Stimulated activated naive CD4-positive, alpha-beta T cell treated with Interleukin-2 at 50 U/mL for 16 hours (primary cell): ENCODE measurements at regions not wholly inside any gene's neighbourhood (a gene's known extent, or its start where the extent isn't known, plus 50 kb on each side); places are given as distances from the start of the nearest gene placed in this dataset.

Experiments
- DNase-seq: peaks from one replicate; lab custom pipeline; 2025; lab: John Stamatoyannopoulos, UW

- no peak for DNase-seq
Measured at GRCh38 chr2:145595296-145595695, 1075.4 kb upstream of the ZEB2 start.

GRCh38 chr2:145593991-145594614 is 1074.2 kb upstream of the ZEB2 start:
- no peak for DNase-seq

DNA sequence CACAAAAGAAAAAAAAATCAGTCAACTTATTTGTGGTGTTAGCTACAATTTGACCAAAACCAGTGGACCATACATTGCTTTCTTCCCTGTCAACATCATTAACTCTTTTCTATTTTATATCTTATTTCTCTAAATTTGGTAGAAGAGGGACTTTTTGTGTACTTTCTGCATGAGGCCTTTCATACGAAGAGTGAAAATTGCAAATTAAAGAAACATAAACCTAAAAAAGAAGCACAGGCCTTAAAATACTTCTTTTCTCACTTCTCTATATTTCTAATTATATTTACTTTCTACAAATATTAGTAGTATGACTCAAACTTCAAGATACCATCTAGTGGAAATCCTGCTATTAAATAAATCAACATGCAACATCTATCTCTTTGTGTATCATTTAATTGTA is 1073.4 kb upstream of the ZEB2 start:
- no peak for DNase-seq

DNA sequence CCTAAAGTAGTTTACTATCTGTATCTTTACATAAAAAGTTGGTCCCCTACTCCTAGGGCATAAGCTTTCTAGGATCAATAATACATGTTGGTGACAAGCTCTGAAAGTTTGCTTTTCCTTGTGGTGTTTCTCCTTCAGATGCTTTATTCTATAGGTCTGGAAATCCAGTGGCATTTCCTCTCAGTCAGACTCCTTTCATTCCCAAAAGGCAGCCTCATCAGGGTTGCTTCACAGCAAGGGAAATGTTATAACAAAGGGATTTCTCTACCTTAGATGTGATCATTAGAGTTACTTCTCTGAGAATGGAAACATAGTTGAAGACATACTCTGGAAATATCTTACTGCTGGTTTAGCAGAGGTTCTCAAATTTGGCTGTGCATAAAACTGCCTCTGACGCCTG is 1072.4 kb upstream of the ZEB2 start:
- DNase-seq: no peak

DNA sequence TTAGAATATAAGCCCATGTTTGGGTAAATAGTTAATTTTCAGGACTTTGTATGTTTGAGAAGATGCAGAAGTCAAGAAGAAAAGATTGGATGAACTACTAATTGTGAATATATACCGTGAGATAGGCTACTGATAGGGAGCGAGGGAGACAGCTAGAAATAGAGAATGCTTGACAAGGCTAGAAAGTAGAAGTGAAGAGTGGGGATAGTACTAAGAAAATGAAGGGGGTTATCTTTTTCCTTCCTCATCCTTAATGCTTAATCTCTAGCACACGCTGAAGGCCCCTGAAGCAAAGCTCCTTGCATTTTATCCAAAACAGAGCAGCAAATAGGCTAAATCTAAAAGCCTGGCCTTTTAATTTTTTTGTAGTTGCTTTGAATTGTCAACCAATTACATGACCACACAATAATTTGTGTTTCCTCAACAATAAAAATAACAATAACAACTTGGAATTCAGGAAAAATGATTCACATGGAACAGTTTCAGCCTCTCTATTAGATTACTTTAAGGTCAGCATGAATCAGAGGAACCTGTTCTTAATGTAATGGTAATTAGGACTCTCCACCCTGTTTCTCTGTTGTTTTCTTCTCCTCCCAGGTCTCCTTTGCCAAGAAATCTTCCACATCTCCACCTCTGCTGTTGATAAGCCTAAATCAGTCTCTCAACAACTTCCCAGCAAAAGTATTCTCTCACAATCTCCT is 1071.3 kb upstream of the ZEB2 start:
- no peak for DNase-seq

DNA sequence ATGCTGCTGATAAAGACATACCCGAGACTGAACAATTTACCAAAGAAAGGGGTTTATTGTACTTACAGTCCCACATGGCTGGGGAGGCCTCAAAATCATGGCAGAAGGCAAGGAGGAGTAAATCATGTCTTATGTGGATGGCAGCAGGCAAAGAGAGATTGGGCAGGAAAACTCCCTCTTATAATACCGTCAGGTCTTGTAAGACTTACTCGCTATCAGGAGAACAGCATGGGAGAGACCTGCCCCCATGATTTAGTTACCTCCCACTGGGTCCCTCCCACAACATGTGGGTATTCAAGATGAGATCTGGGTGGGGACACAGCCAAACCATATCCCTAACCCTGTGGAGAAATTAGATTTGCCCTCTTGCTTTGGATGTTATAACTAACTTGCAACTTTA is 1068.0 kb upstream of the ZEB2 start:
- no peak for DNase-seq

- no peak for DNase-seq
Measured at GRCh38 chr2:145584353-145584752, 1064.4 kb upstream of the ZEB2 start.

DNA sequence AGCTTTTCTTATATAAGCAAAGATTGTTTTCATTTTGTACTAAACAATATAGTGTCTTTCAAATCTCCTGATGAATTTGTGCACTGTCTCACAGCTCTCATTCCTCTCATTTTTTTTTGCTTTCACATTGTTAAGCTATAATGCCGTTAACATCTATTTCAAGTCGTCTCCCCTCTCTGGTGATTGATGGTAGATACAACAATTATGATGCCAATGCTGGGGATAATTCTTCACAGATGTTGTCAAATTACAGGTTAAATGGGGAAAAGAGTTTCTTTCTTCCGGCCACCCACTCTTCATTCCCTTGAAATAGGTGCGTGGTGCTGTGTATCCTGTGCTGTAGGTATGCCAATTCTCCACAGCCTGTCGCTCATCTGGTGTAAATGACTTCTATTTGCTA is 1053.7 kb upstream of the ZEB2 start:
- DNase-seq: no peak

- DNase-seq: no peak
Measured at GRCh38 chr2:145572238-145572637, 1052.3 kb upstream of the ZEB2 start.

DNA sequence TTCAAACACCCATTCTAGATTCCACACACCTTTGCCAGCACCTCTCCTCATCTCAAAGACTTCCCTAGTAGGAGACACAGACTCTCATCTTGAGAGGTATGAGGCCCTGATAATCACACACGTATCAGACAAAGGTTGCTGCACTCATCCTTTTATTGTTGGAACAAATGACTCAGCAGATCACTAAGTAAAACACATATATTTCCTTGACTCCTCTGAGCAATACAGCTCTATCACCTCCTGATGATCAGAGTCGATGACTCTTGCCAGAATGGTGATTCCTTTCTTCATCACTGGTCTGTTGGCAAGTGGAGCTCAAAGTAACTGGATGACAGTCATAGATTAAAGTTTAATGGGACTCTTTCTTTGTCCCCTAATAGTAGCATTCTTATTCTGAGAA is 1049.2 kb upstream of the ZEB2 start:
- DNase-seq: no peak

DNA sequence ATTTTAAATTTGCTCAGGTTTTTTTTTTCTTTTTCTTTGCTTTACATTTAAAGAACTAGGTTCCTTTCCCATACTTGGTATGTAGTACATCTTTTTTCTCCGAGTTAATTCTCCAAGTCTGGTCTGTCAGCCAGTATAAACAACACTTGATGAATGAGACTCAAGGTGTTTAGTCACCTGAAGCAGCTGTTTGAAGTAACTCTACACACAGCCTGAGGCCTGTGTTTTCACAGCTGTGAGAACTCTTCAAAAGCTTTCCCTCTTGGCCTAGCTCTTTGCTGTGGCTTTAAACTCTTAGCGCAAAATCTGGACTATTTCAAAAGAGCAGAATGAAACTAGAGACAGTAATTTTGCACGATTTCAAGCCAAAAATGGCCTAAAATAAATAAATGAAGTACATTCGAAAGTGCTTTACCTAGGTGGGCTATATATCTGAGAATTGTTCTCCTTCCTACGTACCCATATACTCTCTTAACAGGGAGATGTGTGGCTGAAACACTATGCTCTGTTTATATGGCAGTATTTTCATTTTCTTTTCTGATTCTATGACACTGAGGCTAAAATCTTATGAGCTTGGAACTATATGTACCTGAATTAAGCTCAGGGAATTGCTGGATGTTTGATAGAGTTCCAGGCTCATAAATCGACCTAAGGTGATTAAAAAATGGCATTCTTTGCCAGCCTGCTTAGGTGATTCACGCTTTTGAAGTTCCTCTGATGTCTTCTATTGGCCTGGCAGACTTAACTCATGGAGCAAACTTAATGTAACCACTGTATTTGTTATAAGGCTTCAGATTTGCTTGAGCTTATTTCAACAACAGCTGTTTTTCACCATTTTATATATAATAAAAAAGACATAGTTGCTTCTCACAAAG is 1044.1 kb upstream of the ZEB2 start:
- DNase-seq: no peak

GRCh38 chr2:145561152-145561551 is 1041.2 kb upstream of the ZEB2 start:
- DNase-seq: no peak

DNA sequence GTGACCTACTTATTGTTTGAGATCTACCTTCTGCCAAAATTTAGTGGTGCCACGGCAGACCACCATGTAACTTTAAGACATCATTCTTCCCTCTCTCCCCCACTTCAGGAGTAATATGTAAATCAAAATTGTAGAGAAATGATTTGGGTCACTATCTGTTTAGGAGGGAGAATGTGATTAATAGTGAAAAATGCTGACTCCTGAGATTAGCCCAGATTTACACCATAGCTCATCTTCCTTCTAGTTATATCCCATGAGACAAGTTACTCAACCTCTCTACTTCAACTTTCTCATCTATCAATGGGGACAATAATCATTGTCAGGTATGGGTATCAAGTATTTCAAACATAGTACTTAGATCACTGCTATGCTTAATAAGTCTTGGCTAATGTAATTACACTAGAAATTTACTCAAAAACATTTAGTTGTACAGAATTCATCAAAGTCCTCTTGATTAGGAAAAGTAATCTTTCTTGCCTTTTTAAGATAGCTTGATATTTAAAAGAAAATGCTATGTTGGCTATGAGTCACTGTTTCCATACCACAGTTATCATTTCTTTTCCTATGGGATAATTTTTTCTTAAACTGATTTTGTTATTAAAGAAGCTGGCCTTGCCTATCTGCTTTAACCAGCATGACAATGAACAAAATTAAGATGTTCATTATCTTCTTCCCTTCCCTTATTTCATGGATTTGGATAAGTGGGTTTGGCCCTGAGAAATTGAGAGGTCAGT is 1038.9 kb upstream of the ZEB2 start:
- no peak for DNase-seq

DNA sequence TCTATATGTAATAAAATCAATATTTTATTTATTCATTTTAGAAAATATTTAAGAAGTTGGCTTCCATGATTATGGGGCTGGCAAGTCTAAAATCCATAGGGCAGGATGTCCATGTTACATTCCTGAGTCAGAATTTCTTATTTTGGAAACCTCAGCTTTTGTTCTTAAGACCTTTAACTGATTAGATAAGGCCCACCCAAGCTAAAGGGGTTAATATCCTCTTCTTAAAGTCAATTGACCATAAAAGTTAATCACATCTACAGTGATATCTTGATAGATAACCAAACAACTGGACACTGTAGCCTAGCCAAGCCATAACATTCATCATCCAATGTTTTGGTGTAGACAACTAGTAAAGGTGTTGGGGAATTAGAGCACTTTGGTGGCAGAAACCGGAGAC is 1035.4 kb upstream of the ZEB2 start:
- no peak for DNase-seq

GRCh38 chr2:145551686-145552085 is 1031.8 kb upstream of the ZEB2 start:
- no peak for DNase-seq

- DNase-seq: no peak
Measured at GRCh38 chr2:145548479-145548878, 1028.6 kb upstream of the ZEB2 start.

DNA sequence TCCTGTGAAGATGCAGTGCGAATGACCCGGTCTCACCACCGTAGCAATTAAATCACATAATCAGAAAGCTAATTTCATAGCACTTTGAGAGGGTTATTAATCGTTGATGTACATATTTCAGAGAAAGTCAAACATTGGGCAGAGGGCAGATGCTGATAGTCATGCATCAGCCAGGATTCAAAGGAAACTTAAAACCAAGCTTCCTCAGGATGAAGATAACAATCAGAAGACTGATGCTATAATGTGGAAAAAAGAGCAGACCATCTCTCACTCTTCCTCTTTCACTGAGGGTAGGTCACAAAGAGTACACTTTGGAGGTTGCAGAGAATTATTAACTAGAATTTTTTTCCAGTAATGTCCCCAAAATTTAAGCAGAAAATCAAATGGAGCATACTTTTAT is 1027.7 kb upstream of the ZEB2 start:
- DNase-seq: no peak

DNA sequence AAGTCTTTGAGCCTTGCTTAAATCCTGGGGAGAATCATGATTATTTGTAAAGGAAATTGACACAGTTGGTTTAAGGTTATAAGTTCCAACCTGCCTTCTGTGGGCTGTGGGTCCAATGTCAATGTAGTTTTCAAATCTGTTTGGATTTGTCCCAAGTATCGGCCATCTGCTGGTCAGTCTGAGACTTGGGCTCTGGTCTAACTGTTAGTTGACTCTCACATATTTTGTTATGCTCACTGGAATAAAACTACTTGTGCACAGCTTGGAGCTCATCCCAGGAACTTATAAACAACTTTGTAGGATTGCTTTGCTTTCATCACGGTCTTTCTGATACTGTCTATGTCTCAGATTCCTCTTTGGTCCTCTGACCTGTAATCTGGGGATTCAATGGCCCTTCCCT is 1026.2 kb upstream of the ZEB2 start:
- DNase-seq: no peak

- no peak for DNase-seq
Measured at GRCh38 chr2:145543856-145544255, 1023.9 kb upstream of the ZEB2 start.

GRCh38 chr2:145543155-145543554 is 1023.2 kb upstream of the ZEB2 start:
- DNase-seq: no peak

DNA sequence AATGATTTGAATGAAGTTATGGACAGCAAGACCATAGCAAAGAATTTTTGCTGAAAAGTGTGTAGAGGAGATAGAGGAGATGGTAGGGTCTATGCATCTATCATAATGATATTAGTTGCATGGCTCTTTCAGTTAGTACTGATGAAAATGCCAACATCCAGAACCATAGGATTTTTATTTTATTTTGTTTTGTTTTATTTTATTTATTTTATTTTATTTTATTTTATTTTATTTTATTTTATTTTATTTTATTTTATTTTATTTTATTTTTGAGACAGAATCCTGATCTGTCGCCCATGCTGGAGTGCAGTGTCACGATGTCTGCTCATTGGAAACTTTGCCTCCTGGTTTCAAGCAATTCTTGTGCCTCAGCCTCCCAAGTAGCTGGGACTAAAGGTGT is 1021.1 kb upstream of the ZEB2 start:
- DNase-seq: no peak

- no peak for DNase-seq
Measured at GRCh38 chr2:145538661-145539350, 1018.9 kb upstream of the ZEB2 start.
